B cell (primary cell): ENCODE measurements at regions not wholly inside any gene's neighbourhood (a gene's known extent, or its start where the extent isn't known, plus 50 kb on each side); places are given as distances from the start of the nearest gene placed in this dataset.

ENCODE experiments used
- CTCF ChIP-seq: fragments of 200-600 bp; IDR thresholded peaks from one replicate; pipeline ENCODE4 v1.8.0; 2022; ENCODE audit warnings: antibody characterized with exemption, mild to moderate bottlenecking
- EZH2 ChIP-seq: IDR thresholded peaks from 2 replicates; pipeline ENCODE4 v1.6.1; 2012; ENCODE audit warnings: borderline replicate concordance, low read depth, mild to moderate bottlenecking, moderate library complexity, low read length; ENCODE audit not compliant: insufficient read depth, poor library complexity, severe bottlenecking

- TF ChIP-seq EZH2 (no peak), CTCF (no peak)
Measured at GRCh38 chr11:15651033-15651432, 536.3 kb downstream of the INSC start.
